Neural cell (in vitro differentiated cells): ENCODE measurements at regions not wholly inside any gene's neighbourhood (a gene's known extent, or its start where the extent isn't known, plus 50 kb on each side); places are given as distances from the start of the nearest gene placed in this dataset.

Experiments used
- POLR2AphosphoS5 ChIP-seq: IDR thresholded peaks from 2 replicates; pipeline ENCODE4 v1.6.1; 2012
- TF ChIP-seq, protein P1 (sequence below): fragments of 450-650 bp; IDR thresholded peaks from 2 replicates; pipeline ENCODE4 v1.5.1; 2014; ENCODE audit warnings: antibody characterized with exemption, mild to moderate bottlenecking, moderate library complexity; ENCODE audit not compliant: poor library complexity, severe bottlenecking

GRCh38 chr6:167394820-167395219, 69.9 kb downstream of the TTLL2 start:
- no peak for TF ChIP-seq POLR2AphosphoS5
- TF ChIP-seq, protein P1, sequence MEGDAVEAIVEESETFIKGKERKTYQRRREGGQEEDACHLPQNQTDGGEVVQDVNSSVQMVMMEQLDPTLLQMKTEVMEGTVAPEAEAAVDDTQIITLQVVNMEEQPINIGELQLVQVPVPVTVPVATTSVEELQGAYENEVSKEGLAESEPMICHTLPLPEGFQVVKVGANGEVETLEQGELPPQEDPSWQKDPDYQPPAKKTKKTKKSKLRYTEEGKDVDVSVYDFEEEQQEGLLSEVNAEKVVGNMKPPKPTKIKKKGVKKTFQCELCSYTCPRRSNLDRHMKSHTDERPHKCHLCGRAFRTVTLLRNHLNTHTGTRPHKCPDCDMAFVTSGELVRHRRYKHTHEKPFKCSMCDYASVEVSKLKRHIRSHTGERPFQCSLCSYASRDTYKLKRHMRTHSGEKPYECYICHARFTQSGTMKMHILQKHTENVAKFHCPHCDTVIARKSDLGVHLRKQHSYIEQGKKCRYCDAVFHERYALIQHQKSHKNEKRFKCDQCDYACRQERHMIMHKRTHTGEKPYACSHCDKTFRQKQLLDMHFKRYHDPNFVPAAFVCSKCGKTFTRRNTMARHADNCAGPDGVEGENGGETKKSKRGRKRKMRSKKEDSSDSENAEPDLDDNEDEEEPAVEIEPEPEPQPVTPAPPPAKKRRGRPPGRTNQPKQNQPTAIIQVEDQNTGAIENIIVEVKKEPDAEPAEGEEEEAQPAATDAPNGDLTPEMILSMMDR: no peak
